Vagina (tissue), 2 donors: ENCODE measurements at regions not wholly inside any gene's neighbourhood (a gene's known extent, or its start where the extent isn't known, plus 50 kb on each side); places are given as distances from the start of the nearest gene placed in this dataset.

Experiments used
- POLR2AphosphoS5 ChIP-seq, 2 donors: sonication (generic); formaldehyde crosslinking; IDR thresholded peaks; one replicate each; pipeline ENCODE4 v1.9.0; 2017; ENCODE audit warnings: antibody characterized with exemption in 2 of 2, mild to moderate bottlenecking in 2 of 2, low read depth in 1 of 2; ENCODE audit not compliant: insufficient read depth in 1 of 2
- TF ChIP-seq, protein P1 (sequence below), 3 experiments: fragments of 450-650 bp in 2 of 3; fragments of 200-600 bp in 1 of 3; sonication (generic) in 1 of 3; IDR thresholded peaks; one replicate each; pipeline ENCODE4 v1.5.1; 2017 to 2019; ENCODE audit warnings: antibody characterized with exemption in 3 of 3, mild to moderate bottlenecking in 2 of 3, moderate library complexity in 2 of 3

- TF ChIP-seq, protein P1, sequence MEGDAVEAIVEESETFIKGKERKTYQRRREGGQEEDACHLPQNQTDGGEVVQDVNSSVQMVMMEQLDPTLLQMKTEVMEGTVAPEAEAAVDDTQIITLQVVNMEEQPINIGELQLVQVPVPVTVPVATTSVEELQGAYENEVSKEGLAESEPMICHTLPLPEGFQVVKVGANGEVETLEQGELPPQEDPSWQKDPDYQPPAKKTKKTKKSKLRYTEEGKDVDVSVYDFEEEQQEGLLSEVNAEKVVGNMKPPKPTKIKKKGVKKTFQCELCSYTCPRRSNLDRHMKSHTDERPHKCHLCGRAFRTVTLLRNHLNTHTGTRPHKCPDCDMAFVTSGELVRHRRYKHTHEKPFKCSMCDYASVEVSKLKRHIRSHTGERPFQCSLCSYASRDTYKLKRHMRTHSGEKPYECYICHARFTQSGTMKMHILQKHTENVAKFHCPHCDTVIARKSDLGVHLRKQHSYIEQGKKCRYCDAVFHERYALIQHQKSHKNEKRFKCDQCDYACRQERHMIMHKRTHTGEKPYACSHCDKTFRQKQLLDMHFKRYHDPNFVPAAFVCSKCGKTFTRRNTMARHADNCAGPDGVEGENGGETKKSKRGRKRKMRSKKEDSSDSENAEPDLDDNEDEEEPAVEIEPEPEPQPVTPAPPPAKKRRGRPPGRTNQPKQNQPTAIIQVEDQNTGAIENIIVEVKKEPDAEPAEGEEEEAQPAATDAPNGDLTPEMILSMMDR (IDR thresholded peaks at IDR 0.05), result no peak
- no peak for TF ChIP-seq POLR2AphosphoS5 (IDR thresholded peaks at IDR 0.05; ENCODE audit: insufficient read depth in 1 of 2, low read depth in 1 of 2)
Observed at GRCh38 chr15:95296643-95297042, 1033.9 kb upstream of the NR2F2 start.
